ENCODE measurements at regions not wholly inside any gene's neighbourhood (a gene's known extent, or its start where the extent isn't known, plus 50 kb on each side); places are given as distances from the start of the nearest gene placed in this dataset.

DNA sequence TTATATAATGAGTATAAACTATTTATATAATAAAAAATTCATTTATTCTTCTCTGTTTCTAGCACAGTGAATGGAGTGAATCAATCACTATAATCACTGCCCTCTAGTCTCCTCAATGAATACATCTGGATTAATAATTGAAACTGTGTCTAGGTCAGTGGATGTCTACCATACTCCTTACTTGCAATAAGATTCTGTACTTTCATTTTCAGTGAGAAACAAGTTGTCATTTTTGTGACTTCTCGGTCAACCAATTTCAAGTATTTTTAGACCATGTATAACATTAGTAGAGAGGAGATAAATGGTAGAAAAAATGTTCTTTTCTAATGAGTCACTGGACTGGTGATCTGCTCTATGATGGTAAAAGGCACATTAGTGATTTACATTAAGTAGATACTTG is 799.6 kb upstream of the CHAC2 start:
- FAIRE-seq (no peak), DNase-seq (ENCODE audit: insufficient read length, low spot score) (no peak)

DNA sequence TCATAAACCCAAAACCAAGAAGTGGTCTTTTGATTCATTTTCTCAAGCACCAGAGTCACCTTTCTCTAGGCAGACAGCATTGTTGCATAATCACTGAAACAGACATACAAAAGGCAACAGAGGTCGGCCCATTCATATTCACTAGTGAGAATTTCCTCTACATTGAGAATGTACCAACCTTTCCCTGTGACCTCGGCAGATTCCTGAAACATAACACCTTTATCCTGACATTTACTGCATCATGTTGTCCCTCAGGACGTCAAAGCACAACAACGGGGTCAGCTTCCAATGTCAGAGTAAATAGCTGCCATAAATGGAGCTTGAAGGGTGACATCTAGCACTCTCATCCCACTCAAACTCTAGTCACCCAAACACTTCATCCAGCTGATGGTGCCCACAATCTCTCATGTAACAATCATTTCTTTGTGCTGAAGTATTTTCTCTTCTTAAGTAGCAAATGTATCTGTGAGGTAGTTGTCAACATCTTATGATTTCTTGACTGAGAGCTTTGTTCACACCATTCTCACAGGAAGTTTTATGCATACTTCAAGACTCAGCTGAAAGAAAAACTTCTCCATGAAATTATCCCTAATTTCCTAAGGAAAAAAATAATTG is 802.6 kb upstream of the CHAC2 start:
- DNase-seq (ENCODE audit: insufficient read length, low spot score) (no peak), FAIRE-seq (no peak)

- FAIRE-seq = no peak
These were observed 806.2 kb upstream of the CHAC2 start for GRCh38 chr2:52961403-52961802.

GRCh38 chr2:52960881-52961280 is 806.7 kb upstream of the CHAC2 start:
- DNase-seq (ENCODE audit: insufficient read length, low spot score) (no peak), FAIRE-seq (no peak)

More at GRCh38 chr2:52961403-52961802, 806.2 kb upstream of the CHAC2 start:
- DNase-seq (ENCODE audit: insufficient read length, low spot score) = no peak

DNA sequence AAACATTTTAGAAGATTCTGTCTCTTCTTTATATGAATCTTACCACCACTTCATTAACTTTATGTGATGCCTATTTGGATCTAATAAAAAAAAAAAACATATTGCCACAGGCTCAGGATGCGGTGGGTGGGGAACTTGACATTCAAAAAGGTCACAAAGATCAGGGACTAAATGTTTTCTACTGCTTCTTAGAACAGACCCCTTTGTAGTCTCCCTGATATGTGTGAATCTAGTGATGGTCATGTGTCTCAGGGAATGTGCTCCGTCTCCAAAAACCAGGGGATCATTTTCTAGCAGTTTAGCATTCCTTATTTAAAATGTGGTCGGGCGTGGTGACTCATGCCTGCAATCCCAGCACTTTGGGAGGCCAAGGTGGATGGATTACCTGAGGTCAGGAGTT is 807.8 kb upstream of the CHAC2 start:
- DNase-seq (ENCODE audit: insufficient read length, low spot score) (no peak), FAIRE-seq (no peak)

- FAIRE-seq (no peak), DNase-seq (ENCODE audit: insufficient read length, low spot score) (no peak)
These were observed 810.8 kb upstream of the CHAC2 start for GRCh38 chr2:52956766-52957165.

- DNase-seq (ENCODE audit: insufficient read length, low spot score) (no peak), FAIRE-seq (no peak)
These were observed 811.5 kb upstream of the CHAC2 start for GRCh38 chr2:52956118-52956517.

GRCh38 chr2:52955079-52955478 is 812.5 kb upstream of the CHAC2 start:
- DNase-seq (ENCODE audit: insufficient read length, low spot score) (no peak), FAIRE-seq (no peak)

DNA sequence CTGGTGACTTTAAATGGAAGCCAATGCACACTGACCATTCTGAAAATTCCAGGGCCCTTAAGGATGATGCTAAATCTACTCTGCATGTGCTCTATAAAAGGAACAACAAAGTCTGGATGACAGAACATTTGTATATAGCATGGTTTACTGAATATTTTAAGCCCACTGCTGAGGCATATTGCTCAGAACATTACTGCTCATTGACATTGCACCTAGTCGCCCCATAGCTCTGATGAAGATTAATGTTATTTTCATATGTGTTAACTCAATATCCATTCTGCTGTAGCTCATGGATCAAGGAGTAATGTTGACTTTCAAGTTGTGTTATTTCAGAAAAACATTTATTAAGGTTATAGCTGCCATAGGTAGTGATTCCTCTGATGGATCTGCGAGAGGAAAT is 827.5 kb upstream of the CHAC2 start:
- no peak for FAIRE-seq

DNA sequence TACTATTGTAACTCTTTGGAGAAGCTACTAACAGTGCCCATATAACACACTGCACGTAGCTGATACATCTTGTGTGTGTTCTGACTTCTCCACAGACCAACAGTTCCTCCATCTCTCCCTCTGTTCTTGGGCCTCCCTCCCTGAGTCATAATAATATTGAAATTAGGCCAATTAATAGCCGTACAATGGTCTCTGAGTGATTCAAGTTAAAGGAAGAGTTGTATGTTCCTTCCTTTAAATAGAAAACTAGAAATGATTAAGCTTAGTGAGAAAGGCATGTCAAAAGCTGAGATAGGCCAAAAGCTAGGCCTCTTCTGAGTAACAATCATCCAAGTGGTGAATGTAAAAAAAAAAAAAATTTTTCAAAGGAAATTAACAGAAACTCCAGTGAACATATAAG is 828.4 kb upstream of the CHAC2 start:
- no peak for DNase-seq (ENCODE audit: insufficient read length, low spot score)
- FAIRE-seq = no peak

More for the DNA sequence above, 827.5 kb upstream of the CHAC2 start:
- DNase-seq (ENCODE audit: insufficient read length, low spot score) = no peak

DNA sequence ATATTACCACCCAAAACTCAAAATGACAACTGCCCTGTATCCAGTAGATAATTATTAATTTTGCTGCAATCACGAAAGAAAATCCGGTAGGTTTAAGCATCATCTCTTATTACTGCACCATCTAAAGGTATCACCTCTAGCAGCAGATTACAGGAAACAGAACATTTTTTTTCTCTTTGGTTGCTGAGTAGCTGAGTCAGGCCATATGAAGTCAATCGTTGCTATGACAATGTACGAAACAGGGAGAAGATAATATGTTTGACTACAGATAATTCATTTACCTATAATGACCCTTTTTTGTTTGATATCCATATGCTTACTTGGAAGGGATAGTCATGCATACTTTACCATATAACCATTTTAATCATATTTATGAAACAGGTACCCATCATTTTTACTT is 831.6 kb upstream of the CHAC2 start:
- no peak for DNase-seq (ENCODE audit: insufficient read length, low spot score)
- peak; percentile 18 for FAIRE-seq

DNA sequence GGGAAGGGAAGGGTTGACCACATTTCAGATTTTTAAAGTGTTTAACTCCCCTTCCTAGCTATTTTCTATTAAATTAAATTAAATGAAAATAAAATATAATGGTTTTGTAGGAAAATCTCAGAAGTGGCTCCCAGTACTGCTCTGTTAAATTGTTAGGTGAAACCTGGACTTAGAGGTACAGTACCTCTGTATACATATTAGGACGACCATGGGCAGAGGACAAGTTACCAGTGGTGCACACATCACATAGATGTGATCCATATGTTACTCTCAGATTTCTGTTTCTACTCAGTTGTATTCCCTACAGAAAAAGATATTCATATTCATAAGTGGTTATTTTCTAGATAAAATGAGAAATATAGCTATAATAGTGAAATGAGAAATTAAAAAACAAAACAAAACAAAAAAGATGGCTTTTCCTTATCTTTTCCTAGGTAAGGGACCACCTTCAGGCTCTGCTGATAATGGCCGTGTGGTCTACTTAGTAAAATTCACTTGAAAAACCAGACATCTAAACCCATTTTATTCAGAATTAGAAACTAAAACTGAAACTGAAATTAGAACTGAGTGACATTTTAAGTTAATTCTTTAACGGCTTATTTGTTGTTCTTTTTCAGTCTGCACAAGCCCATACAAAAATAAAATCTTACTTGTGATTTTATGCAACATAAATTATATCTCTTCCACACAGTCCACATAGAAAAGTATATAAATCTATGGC is 832.5 kb upstream of the CHAC2 start:
- no peak for DNase-seq (ENCODE audit: insufficient read length, low spot score)

GRCh38 chr2:52934323-52934898 is 833.2 kb upstream of the CHAC2 start:
- FAIRE-seq (peak; percentile 64), DNase-seq (ENCODE audit: insufficient read length, low spot score) (no peak)

More for the DNA sequence above, 832.5 kb upstream of the CHAC2 start:
- no peak for FAIRE-seq

DNA sequence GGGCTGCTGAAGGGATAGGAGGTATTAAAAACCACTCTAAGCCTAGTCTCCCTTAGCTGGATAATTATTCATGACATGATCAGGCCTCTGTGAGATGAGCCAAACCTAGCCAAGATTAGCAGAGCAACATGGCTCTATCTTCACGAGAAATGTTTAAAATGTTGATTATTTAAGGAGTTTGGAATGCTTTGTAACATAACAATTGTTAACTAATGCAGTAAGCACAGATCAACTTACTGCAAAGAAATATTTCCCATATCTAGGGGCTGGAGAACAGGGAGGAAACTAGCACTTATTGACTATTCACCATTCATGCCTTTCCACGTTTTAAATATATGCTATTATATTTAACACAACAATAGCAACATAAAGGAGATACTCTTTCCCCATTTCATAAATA is 833.7 kb upstream of the CHAC2 start:
- DNase-seq (ENCODE audit: insufficient read length, low spot score) (no peak), FAIRE-seq (no peak)

DNA sequence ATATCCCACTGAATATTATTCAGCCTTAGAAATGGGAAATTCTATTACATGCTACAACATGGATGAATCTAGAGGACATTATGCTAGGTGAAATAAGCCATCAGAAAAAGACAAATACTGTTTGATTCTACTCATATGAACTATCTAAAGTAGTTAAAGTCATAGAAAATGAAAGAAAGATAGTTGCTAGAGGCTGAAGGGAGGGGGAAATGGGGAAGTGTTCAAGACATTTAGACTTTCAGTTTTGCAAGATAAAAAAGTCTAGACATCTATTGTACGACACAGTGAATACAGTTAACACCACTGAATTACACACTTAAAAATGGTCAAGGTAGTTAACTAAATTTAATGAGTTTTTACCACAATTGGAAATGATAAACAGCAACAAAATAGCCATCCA is 835.9 kb upstream of the CHAC2 start:
- DNase-seq (ENCODE audit: insufficient read length, low spot score) (no peak), FAIRE-seq (peak; percentile 61)

GRCh38 chr2:52929412-52929811 is 838.2 kb upstream of the CHAC2 start:
- FAIRE-seq (no peak), DNase-seq (ENCODE audit: insufficient read length, low spot score) (no peak)

GRCh38 chr2:52919673-52920072 is 847.9 kb upstream of the CHAC2 start:
- FAIRE-seq (no peak), DNase-seq (ENCODE audit: insufficient read length, low spot score) (no peak)

GRCh38 chr2:52918551-52918950 is 849.1 kb upstream of the CHAC2 start:
- DNase-seq (ENCODE audit: insufficient read length, low spot score) (no peak), FAIRE-seq (no peak)

GRCh38 chr2:52916981-52917380 is 850.6 kb upstream of the CHAC2 start:
- DNase-seq (ENCODE audit: insufficient read length, low spot score) (no peak), FAIRE-seq (no peak)

- no peak for DNase-seq (ENCODE audit: insufficient read length, low spot score)
- no peak for FAIRE-seq
These were observed 863.2 kb upstream of the CHAC2 start for GRCh38 chr2:52904355-52904891.

DNA sequence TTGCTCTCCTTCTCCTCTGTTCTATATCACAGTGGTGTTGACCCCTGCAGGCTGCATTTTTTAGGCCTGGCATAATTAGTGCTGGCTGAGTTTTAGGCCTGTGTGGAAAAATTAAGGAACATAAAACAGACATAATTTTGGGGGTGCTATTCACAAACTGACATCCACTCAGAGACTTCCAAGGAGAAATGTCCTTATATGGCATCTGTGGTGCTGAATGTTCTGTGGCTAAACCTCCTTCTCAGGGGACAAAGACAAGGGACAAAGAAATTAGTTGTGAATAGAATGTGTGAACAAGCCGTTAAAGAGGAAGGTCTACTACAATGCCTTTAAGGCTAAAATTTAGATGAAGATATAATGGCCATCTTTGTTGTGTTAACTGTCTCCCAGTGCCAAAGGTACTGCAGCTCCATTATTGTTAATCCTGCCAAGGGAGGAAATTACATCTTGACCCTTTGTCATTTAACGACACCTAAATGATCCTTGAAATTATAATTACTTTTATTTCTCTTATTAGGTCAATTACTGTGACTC is 870.0 kb upstream of the CHAC2 start:
- FAIRE-seq = no peak
- DNase-seq (ENCODE audit: insufficient read length, low spot score) = no peak

All from GM19239 (cell line).